CD1c-positive myeloid dendritic cell (primary cell): ENCODE measurements at regions not wholly inside any gene's neighbourhood (a gene's known extent, or its start where the extent isn't known, plus 50 kb on each side); places are given as distances from the start of the nearest gene placed in this dataset.
"Not testable (repeated sequence)": the region's sequence is repeated elsewhere in the genome, so short reads cannot be mapped to it uniquely, and the experiment has no call there.

Experiments used
- DNase-seq: peaks from one replicate; pipeline ENCODE4 v3.0.0-alpha.2; 2016; ENCODE audit errors: extremely low spot score

GRCh38 chr4:153936121-153936520, 147.2 kb upstream of the SFRP2 start:
- no peak for DNase-seq

GRCh38 chr4:153934688-153935017, 145.8 kb upstream of the SFRP2 start:
- DNase-seq: peak; percentile 19

- DNase-seq: no peak
These were observed 145.2 kb upstream of the SFRP2 start for GRCh38 chr4:153933915-153934687.

GRCh38 chr4:153931804-153932203, 142.9 kb upstream of the SFRP2 start:
- DNase-seq: no peak

GRCh38 chr4:153929675-153930074, 140.8 kb upstream of the SFRP2 start:
- DNase-seq: no peak

GRCh38 chr4:153927451-153927850, 138.6 kb upstream of the SFRP2 start:
- DNase-seq: no peak

- DNase-seq: no peak
These were observed 133.3 kb upstream of the SFRP2 start for GRCh38 chr4:153922148-153922547.

GRCh38 chr4:153919667-153920066, 130.8 kb upstream of the SFRP2 start:
- no peak for DNase-seq

GRCh38 chr4:153916273-153916755, 127.4 kb upstream of the SFRP2 start:
- DNase-seq: no peak

- DNase-seq: no peak
These were observed 123.4 kb upstream of the SFRP2 start for GRCh38 chr4:153912301-153912700.

GRCh38 chr4:153909672-153910071, 120.8 kb upstream of the SFRP2 start:
- no peak for DNase-seq

- DNase-seq: no peak
These were observed 117.3 kb upstream of the SFRP2 start for GRCh38 chr4:153906231-153906630.

- DNase-seq: no peak
These were observed 116.3 kb upstream of the SFRP2 start for GRCh38 chr4:153905231-153905630.

- no peak for DNase-seq
These were observed 115.1 kb upstream of the SFRP2 start for GRCh38 chr4:153904011-153904410.

- DNase-seq: no peak
These were observed 112.3 kb upstream of the SFRP2 start for GRCh38 chr4:153901220-153901619.

GRCh38 chr4:153900426-153900825, 111.5 kb upstream of the SFRP2 start:
- DNase-seq: no peak

- DNase-seq: no peak
These were observed 101.9 kb upstream of the SFRP2 start for GRCh38 chr4:153890761-153891160.

- no peak for DNase-seq
These were observed 98.3 kb upstream of the SFRP2 start for GRCh38 chr4:153887217-153887616.

- no peak for DNase-seq
These were observed 95.4 kb upstream of the SFRP2 start for GRCh38 chr4:153884325-153884724.

- no peak for DNase-seq
These were observed 92.1 kb upstream of the SFRP2 start for GRCh38 chr4:153880983-153881382.

- DNase-seq: no peak
These were observed 89.0 kb upstream of the SFRP2 start for GRCh38 chr4:153877898-153878297.

GRCh38 chr4:153873741-153874140, 84.9 kb upstream of the SFRP2 start:
- DNase-seq: no peak

- not testable (repeated sequence) for DNase-seq
These were observed 77.9 kb upstream of the SFRP2 start for GRCh38 chr4:153866766-153867165.

GRCh38 chr4:153852501-153852900, 63.6 kb upstream of the SFRP2 start:
- no peak for DNase-seq
